CD4-positive, alpha-beta T cell treated with Interleukin-15 for 4 hours (primary cell): ENCODE measurements at regions not wholly inside any gene's neighbourhood (a gene's known extent, or its start where the extent isn't known, plus 50 kb on each side); places are given as distances from the start of the nearest gene placed in this dataset.
"Not testable (repeated sequence)": the region's sequence is repeated elsewhere in the genome, so short reads cannot be mapped to it uniquely, and the experiment has no call there.

ENCODE experiments used
- DNase-seq: peaks from one replicate; pipeline ENCODE4 v3.0.0-alpha.2; 2020; ENCODE audit warnings: low spot score

- no peak for DNase-seq
Measured at GRCh38 chr9:21695874-21696341, 106.5 kb upstream of the MTAP start.

GRCh38 chr9:21696411-21696871 is 106.0 kb upstream of the MTAP start:
- DNase-seq, result no peak

- no peak for DNase-seq
Measured at GRCh38 chr9:21708260-21708711, 94.2 kb upstream of the MTAP start.

- no peak for DNase-seq
Measured at GRCh38 chr9:21708856-21709255, 93.6 kb upstream of the MTAP start.

GRCh38 chr9:21709464-21710058 is 92.9 kb upstream of the MTAP start:
- DNase-seq, result peak; percentile 67

GRCh38 chr9:21710548-21711191 is 91.8 kb upstream of the MTAP start:
- no peak for DNase-seq

GRCh38 chr9:21711504-21711903 is 90.9 kb upstream of the MTAP start:
- DNase-seq, result no peak

- DNase-seq, result no peak
Measured at GRCh38 chr9:21715408-21715807, 87.0 kb upstream of the MTAP start.

GRCh38 chr9:21720758-21721157 is 81.7 kb upstream of the MTAP start:
- DNase-seq, result no peak

- DNase-seq, result not testable (repeated sequence)
Measured at GRCh38 chr9:21727411-21727810, 75.0 kb upstream of the MTAP start.

- no peak for DNase-seq
Measured at GRCh38 chr9:21728781-21729180, 73.7 kb upstream of the MTAP start.

- DNase-seq, result no peak
Measured at GRCh38 chr9:21729648-21730047, 72.8 kb upstream of the MTAP start.

- DNase-seq, result no peak
Measured at GRCh38 chr9:21730899-21731298, 71.5 kb upstream of the MTAP start.

- DNase-seq, result no peak
Measured at GRCh38 chr9:21741151-21741550, 61.3 kb upstream of the MTAP start.

GRCh38 chr9:21744320-21744719 is 58.1 kb upstream of the MTAP start:
- no peak for DNase-seq

- no peak for DNase-seq
Measured at GRCh38 chr9:21744841-21745240, 57.6 kb upstream of the MTAP start.

- DNase-seq, result no peak
Measured at GRCh38 chr9:21746550-21746949, 55.9 kb upstream of the MTAP start.

- DNase-seq, result no peak
Measured at GRCh38 chr9:21747175-21747574, 55.3 kb upstream of the MTAP start.

- no peak for DNase-seq
Measured at GRCh38 chr9:21750021-21750735, 52.3 kb upstream of the MTAP start.

GRCh38 chr9:21751998-21752397 is 50.4 kb upstream of the MTAP start:
- DNase-seq, result no peak
